Stomach smooth muscle (tissue), 2 donors: ENCODE measurements at regions not wholly inside any gene's neighbourhood (a gene's known extent, or its start where the extent isn't known, plus 50 kb on each side); places are given as distances from the start of the nearest gene placed in this dataset.

ENCODE experiments used
- H3K27ac ChIP-seq: one replicate; pipeline ENCODE4 v1.7.0; 2013; ENCODE audit warnings: mild to moderate bottlenecking, low read length, inconsistent platforms
- H3K27me3 ChIP-seq, 2 donors: one replicate each; pipeline ENCODE4 v1.7.0; 2013; ENCODE audit warnings: low read length in 2 of 2; ENCODE audit not compliant: insufficient read depth in 2 of 2, control insufficient read depth in 1 of 2
- H3K36me3 ChIP-seq, 2 donors: one replicate each; pipeline ENCODE4 v1.7.0; 2013; ENCODE audit warnings: low read length in 2 of 2; ENCODE audit not compliant: control insufficient read depth in 2 of 2, insufficient read depth in 2 of 2
- H3K4me1 ChIP-seq: one replicate; pipeline ENCODE4 v1.7.0; 2013; ENCODE audit warnings: low read length; ENCODE audit not compliant: control insufficient read depth, insufficient read depth
- H3K4me3 ChIP-seq, 2 donors: one replicate each; pipeline ENCODE4 v1.7.0; 2013; ENCODE audit warnings: low read length in 2 of 2
- H3K9ac ChIP-seq, 2 donors: one replicate each; pipeline ENCODE4 v1.7.0; 2013; ENCODE audit warnings: low read length in 2 of 2, mild to moderate bottlenecking in 1 of 2
- H3K9me3 ChIP-seq, 2 donors: one replicate each; pipeline ENCODE4 v1.7.0; 2013; ENCODE audit warnings: low read length in 2 of 2; ENCODE audit not compliant: control insufficient read depth in 2 of 2
- donor health status: healthy.
- donor health status: Pancreatic carcinoma.

DNA sequence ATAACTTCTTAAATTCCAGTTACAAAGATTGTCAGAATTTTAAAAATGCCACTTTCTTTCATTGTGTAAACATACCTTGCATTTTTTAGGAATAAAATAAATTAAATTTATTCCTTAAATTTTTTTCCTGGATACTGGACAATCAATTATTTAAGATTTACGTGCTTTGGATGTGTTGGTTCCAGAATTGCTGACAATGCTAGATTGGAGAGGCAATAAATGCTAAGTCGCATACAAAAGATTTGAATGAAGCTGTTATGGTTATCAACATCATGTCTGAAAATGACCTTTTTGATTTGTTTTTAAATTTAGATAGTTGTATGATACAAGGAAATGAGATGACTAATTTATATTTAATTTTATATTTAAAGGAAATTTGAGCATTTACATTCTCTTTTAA, 89.2 kb upstream of the SEMA3A start:
- Histone ChIP-seq H3K36me3 (no peaks in the 10 kb centered on the region), H3K27ac (no peak overlapping the region), H3K4me1 (no peaks in the 10 kb centered on the region), H3K4me3 (no peak overlapping the region), H3K9me3 (no peaks in the 10 kb centered on the region), H3K27me3 (no peaks in the 10 kb centered on the region), H3K9ac (no peak overlapping the region)

DNA sequence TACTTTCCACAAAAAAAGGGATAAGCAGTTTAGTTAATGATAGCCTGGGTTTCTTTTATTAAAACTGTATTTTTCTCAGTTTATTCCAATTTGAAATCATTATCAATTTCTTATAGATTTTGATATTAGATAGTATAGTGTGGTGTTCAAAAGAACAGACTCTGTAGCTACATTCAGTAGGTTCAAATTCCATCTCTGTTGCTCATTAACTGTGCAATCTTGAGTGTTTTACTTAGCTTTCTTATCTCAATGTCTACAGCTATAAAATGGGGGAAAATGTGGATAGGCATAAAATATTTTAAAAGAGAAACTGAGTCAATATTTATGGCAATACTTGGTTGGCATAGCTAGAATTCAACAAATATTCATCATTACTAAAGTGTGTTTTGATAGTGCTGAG, 86.9 kb upstream of the SEMA3A start:
- no peak overlapping the region for H3K4me3 ChIP-seq
- H3K9ac ChIP-seq, result no peak overlapping the region
- H3K9me3 ChIP-seq, result no peaks in the 10 kb centered on the region
- H3K27ac ChIP-seq, result no peak overlapping the region
- H3K27me3 ChIP-seq, result no peaks in the 10 kb centered on the region
- H3K4me1 ChIP-seq, result no peaks in the 10 kb centered on the region
- no peaks in the 10 kb centered on the region for H3K36me3 ChIP-seq

DNA sequence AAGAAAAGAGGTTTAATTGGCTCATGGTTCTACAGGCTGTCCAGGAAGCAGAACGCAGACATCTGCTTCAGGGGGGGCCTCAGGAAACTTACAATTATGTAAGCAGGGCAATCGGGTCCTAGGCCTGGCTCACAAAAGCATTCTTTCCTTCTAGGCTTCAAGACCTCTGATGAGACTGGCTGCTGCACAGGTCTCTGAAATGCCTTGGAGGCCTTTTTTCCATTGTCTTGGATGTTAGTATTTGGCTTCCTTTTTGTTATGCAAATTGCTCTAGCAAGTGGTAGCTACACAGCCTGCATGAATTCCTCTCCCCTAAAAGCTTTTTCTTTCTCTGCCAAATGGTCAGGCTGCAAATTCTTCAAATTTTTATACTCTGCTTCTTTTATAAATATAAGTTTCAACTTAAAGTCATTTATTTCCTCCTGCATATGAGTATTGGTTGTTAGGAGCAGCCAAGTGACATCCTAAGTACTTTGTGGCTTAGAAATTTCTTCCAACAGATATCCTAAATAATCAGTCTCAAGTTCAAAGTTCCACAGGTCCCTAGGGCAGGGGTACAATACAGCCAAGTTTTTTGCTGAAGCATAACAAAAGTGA, 83.1 kb upstream of the SEMA3A start:
- Histone ChIP-seq H3K27ac (no peak overlapping the region), H3K4me1 (no peaks in the 10 kb centered on the region)

DNA sequence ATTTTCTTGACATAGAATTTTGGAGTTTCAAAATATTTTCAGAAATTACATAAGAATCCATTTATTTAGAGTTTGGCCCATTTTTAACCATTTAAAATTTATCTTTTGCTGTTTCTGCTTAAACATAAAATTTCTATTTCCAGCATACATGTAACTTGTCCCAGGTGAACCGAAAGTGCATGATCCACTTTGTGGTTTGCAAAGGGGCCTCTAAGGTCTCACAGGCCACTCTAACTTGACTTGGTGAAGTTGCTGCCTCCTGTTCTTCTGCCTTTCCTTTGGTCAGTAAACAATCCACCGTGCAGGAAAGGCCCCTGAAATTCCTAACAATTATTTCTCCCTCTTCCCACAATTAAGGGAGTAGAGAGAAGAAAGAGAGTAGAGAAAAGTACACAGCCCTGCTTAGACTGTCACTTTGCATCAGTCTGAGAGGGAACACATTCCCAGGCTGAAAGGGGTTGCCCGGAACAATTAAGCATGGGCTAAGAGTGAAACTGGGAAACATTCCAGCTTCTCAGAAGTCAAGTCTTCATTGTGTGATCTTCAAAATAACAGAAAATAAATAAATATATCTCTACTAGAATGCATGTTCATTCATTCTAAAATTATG, 79.5 kb upstream of the SEMA3A start:
- Histone ChIP-seq H3K9ac (no peak overlapping the region), H3K27ac (no peak overlapping the region), H3K9me3 (no peaks in the 10 kb centered on the region), H3K4me1 (no peaks in the 10 kb centered on the region), H3K27me3 (no peaks in the 10 kb centered on the region), H3K4me3 (peak overlapping the region in 1 of 2 donors; percentile 40), H3K36me3 (no peaks in the 10 kb centered on the region)

More for the DNA sequence above, 83.1 kb upstream of the SEMA3A start:
- H3K9ac ChIP-seq, result no peak overlapping the region
- H3K4me3 ChIP-seq, result no peak overlapping the region
- H3K27me3 ChIP-seq, result no peaks in the 10 kb centered on the region
- no peaks in the 10 kb centered on the region for H3K9me3 ChIP-seq
- H3K36me3 ChIP-seq, result no peaks in the 10 kb centered on the region

DNA sequence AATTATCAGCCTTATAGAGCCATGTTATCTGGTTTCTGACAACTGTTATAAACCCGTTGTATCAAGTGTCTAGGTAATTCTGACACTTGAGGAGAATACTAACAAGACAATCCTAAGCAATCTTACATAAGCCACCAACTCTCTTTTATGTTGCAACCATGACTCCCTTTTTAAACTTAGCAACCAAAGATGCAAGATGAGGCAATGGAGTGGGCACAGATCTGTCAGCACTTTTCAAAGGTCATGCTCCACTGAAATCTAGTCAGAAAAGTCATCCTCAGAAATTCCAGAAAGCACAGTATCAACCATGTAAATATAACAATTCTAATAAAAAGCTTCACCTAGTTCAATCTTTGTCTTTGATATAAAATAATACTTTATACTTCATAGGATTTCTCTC, 77.0 kb upstream of the SEMA3A start:
- H3K27me3 ChIP-seq, result no peaks in the 10 kb centered on the region
- no peaks in the 10 kb centered on the region for H3K4me1 ChIP-seq
- H3K9ac ChIP-seq, result no peak overlapping the region
- no peaks in the 10 kb centered on the region for H3K9me3 ChIP-seq
- H3K27ac ChIP-seq, result no peak overlapping the region
- no peak overlapping the region for H3K4me3 ChIP-seq
- H3K36me3 ChIP-seq, result no peaks in the 10 kb centered on the region

DNA sequence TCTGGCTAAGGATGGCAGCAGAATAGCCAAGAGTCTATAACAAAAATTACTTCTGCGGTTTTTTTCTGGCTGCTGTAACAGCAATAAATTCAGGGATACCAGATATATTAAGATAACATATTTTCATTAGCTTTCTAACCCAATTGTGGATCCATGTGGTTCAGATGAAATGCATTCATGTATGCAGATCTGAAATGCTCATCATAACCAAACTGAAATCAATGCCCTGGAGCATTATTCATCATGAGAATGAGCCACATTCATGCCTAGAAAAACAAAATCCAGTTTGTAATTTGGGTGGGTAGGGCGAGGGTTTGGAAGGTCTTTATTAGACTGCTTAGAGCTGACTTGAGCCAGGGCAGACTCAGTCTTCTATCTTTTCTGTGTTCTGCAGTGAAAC, 69.8 kb upstream of the SEMA3A start:
- no peaks in the 10 kb centered on the region for H3K9me3 ChIP-seq
- no peaks in the 10 kb centered on the region for H3K27me3 ChIP-seq
- no peak overlapping the region for H3K27ac ChIP-seq
- H3K4me1 ChIP-seq, result peaks cover 6% of the 10 kb centered on the region
- H3K4me3 ChIP-seq, result peak overlapping the region in 1 of 2 donors; percentile 8
- H3K36me3 ChIP-seq, result no peaks in the 10 kb centered on the region
- no peak overlapping the region for H3K9ac ChIP-seq

DNA sequence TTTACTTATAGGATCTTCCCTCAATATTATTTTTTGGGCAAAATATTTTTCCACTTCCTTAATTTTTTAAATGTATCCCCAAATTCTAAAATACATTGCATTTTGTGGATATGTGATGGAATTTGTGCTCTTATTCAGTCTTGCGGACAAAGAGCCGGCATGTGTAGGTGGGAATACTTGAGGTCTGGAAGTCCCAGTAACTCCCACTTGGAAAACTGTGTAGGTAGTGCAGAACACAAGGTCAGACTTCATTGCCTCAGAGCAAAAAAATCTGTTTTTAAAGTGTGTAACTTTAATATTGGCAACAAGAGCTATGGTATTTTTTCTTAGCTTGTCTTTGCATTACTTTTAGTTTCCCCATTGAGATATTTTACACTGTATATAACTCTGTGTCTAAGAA, 68.5 kb upstream of the SEMA3A start:
- Histone ChIP-seq H3K36me3 (no peaks in the 10 kb centered on the region), H3K9me3 (no peaks in the 10 kb centered on the region), H3K4me1 (peaks cover 6% of the 10 kb centered on the region), H3K9ac (no peak overlapping the region), H3K4me3 (no peak overlapping the region), H3K27ac (no peak overlapping the region), H3K27me3 (no peaks in the 10 kb centered on the region)

DNA sequence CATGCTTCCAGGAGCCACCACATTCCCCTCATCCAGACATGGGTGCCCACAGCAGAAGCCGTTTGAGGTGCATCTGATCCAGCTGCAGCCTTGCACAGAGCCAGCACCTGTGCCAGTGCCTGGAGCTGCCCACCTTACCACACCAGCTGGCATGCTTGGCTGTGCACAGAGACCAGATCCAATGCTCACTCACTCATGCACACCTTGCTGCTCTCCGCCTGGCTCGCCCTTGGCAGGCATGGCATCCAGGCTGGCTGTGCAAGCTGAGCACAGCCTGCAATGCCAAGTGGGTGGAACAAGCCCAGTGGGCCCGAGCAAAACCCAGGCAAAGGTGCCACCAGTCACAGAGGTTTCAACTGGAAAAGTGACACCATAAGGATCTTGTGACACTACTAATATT, 66.9 kb upstream of the SEMA3A start:
- Histone ChIP-seq H3K9me3 (no peaks in the 10 kb centered on the region), H3K4me3 (no peak overlapping the region), H3K36me3 (no peaks in the 10 kb centered on the region), H3K9ac (no peak overlapping the region), H3K27ac (no peak overlapping the region), H3K27me3 (no peaks in the 10 kb centered on the region), H3K4me1 (peaks cover 6% of the 10 kb centered on the region)

DNA sequence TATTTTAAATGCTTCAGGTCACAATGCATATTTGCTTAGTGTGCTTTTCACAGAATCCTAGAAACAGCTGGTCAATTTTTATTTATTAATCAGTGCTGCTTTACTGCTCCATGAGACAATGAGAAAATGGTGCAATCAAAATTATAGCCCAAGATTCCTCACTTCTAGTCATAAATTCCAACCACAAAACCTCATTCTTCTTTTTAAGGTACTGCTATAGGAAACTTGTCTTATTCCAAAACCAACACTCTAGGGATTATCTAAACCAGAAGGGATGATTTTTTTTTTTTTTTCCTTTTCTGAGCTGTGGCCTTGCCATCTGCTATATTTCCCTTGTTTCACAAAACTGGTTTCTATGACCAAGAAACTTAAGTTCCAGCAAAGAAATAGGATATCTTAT, 64.0 kb upstream of the SEMA3A start:
- no peaks in the 10 kb centered on the region for H3K27me3 ChIP-seq
- no peak overlapping the region for H3K9ac ChIP-seq
- H3K4me3 ChIP-seq, result no peak overlapping the region
- H3K36me3 ChIP-seq, result no peaks in the 10 kb centered on the region
- peaks cover 2% of the 10 kb centered on the region for H3K4me1 ChIP-seq
- no peaks in the 10 kb centered on the region for H3K9me3 ChIP-seq
- no peak overlapping the region for H3K27ac ChIP-seq

DNA sequence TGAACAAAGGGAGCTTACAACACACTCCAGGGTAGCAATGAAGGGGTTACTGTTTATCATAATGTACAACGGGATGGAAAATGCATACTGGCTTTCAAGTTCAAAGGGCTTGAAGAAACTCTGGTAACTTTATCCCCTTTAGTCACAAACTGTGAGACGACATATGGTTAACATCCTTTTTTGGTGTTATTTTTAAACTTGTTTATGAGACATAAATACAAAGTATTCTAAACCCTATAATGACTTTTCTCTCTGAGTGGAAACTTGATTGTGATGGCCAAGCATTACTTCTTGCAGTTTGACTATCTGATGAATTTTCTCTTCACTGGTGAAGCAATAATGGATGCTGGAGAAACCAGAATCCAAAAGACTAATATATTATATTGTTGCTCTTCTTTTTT, 62.0 kb upstream of the SEMA3A start:
- no peak overlapping the region for H3K9ac ChIP-seq
- H3K27ac ChIP-seq, result no peak overlapping the region
- no peaks in the 10 kb centered on the region for H3K27me3 ChIP-seq
- no peaks in the 10 kb centered on the region for H3K4me1 ChIP-seq
- no peaks in the 10 kb centered on the region for H3K9me3 ChIP-seq
- H3K4me3 ChIP-seq, result no peak overlapping the region
- no peaks in the 10 kb centered on the region for H3K36me3 ChIP-seq

DNA sequence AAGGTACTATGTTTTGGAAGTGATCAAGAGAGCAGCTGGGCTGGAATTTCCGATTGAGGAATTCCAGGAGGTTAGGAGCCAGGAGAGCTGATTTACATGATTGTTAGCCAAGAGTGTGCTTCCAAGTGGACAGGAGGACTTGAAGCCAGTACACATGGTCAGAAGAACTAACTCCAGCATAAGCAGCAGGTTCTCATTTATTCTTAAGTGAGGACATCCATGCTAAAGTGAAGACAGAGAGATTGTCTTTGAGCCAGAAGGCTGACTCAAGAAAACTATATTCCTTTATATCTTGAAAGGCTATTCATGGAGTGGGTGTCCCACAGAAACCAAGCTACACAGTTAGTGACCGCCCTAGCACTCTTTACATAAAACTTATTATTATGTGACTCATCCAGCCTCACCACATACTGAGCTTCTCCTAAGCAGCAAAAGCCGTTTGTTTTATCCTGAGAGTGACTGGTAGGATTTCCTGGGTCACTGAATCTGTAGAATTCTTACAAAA, 56.7 kb upstream of the SEMA3A start:
- Histone ChIP-seq H3K9me3 (no peaks in the 10 kb centered on the region), H3K4me1 (no peaks in the 10 kb centered on the region), H3K27me3 (no peaks in the 10 kb centered on the region), H3K9ac (no peak overlapping the region), H3K4me3 (no peak overlapping the region), H3K27ac (no peak overlapping the region), H3K36me3 (no peaks in the 10 kb centered on the region)
